ENCODE measurements at regions not wholly inside any gene's neighbourhood (a gene's known extent, or its start where the extent isn't known, plus 50 kb on each side); places are given as distances from the start of the nearest gene placed in this dataset.
"Not testable (repeated sequence)": the region's sequence is repeated elsewhere in the genome, so short reads cannot be mapped to it uniquely, and the experiment has no call there.

DNA sequence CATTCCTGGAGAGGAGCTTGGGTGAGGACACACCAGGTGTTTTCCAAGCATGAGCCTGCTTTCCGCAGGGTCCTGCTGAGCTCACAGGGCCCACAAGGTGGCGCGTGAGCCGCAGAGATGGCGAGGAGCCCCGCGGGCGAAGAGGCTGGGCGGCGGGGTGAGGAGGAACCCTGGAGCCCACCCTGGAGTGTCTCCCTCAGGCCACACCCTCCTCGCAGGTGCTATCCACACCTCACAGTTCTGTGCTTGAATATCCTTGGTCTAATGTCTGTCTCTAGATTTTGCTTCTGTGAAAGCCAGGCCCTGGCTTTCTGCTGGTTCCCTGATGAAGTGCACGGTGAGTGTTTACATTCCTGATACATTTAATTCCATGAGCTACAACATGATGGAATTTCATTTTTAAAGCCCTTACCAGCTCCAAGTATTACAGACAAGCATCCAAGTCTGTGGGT lies 433.6 kb downstream of the ACTR3B start:
- ATAC-seq (replicated peaks in 1 of 4): no peak

DNA sequence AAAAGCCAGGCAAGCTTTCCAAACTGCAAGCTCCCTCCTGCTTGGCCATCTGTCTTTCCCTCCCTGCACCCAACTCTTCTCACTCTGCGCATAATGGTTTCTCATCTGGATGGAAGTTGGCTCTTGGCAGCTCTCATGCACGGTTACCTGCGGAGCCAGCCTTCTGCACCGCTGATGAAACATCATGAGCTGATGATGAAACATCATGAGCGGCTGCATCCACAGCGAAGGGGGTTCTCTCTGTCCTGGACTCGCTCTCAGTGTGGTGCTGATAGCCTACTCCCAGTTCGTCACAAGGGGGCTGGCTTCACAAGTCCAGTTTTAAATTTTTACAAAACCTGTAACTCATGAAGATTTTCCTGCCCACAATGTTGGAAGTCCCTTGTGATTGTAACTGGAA lies 457.5 kb downstream of the ACTR3B start:
- Mint-ChIP-seq H3K27ac (no peak overlapping the region), H3K4me1 (no peaks in the 10 kb centered on the region), H3K36me3 (no peaks in the 10 kb centered on the region), H3K9me3 (peaks cover 29 to 48% (median 39%) of the 10 kb centered on the region in 3 donors), H3K27me3 (peaks cover 2 to 3% of the 10 kb centered on the region in 2 donors), H3K4me3 (no peak overlapping the region)
- Histone ChIP-seq H3K9me3 (no peaks in the 10 kb centered on the region), H3K4me1 (ENCODE audit: control insufficient read depth in 1 of 2, extremely low read depth in 1 of 2, insufficient read depth in 2 of 2, low read length in 2 of 2) (no peaks in the 10 kb centered on the region), H3K27ac (ENCODE audit: low read length) (no peak overlapping the region), H3K36me3 (ENCODE audit: control insufficient read depth in 2 of 2, extremely low read depth in 1 of 2, insufficient read depth in 1 of 2, low read length in 1 of 2) (no peaks in the 10 kb centered on the region), H3K27me3 (replicated peaks in 1 of 2; ENCODE audit: control insufficient read depth in 2 of 2, extremely low read depth in 1 of 2, insufficient read depth in 2 of 2, low read length in 1 of 2) (no peaks in the 10 kb centered on the region), H3K4me3 (ENCODE audit: control insufficient read depth in 1 of 2, extremely low read depth in 1 of 2, low read length in 1 of 2) (no peak overlapping the region)
- CTCF ChIA-PET: no interaction called here
- DNase-seq: no peak
- ATAC-seq (replicated peaks in 1 of 4): no peak
- POLR2A ChIA-PET: no interaction called here
- WGBS (ENCODE audit: insufficient coverage): 92% methylated on average over 4 of the region's 8 CpGs

More for the DNA sequence above, 433.6 kb downstream of the ACTR3B start:
- POLR2A ChIA-PET: no interaction called here
- Histone ChIP-seq H3K4me1 (ENCODE audit: control insufficient read depth in 1 of 2, extremely low read depth in 1 of 2, insufficient read depth in 2 of 2, low read length in 2 of 2) (no peaks in the 10 kb centered on the region), H3K27me3 (replicated peaks in 1 of 2; ENCODE audit: control insufficient read depth in 2 of 2, extremely low read depth in 1 of 2, insufficient read depth in 2 of 2, low read length in 1 of 2) (no peaks in the 10 kb centered on the region), H3K4me3 (ENCODE audit: control insufficient read depth in 1 of 2, extremely low read depth in 1 of 2, low read length in 1 of 2) (no peak overlapping the region), H3K27ac (ENCODE audit: low read length) (no peak overlapping the region), H3K36me3 (ENCODE audit: control insufficient read depth in 2 of 2, extremely low read depth in 1 of 2, insufficient read depth in 1 of 2, low read length in 1 of 2) (no peaks in the 10 kb centered on the region), H3K9me3 (no peaks in the 10 kb centered on the region)
- no peaks in the 10 kb centered on the region for H3K4me1 Mint-ChIP-seq
- H3K27me3 Mint-ChIP-seq: peaks cover 0 to 8% of the 10 kb centered on the region in 2 donors
- CTCF ChIA-PET: no interaction called here
- no peak overlapping the region for H3K4me3 Mint-ChIP-seq
- H3K36me3 Mint-ChIP-seq: no peaks in the 10 kb centered on the region
- H3K27ac Mint-ChIP-seq: no peak overlapping the region
- WGBS (ENCODE audit: insufficient coverage): 9% methylated on average over 11 of the region's 12 CpGs
- DNase-seq: no peak
- peaks cover 3 to 8% (median 4%) of the 10 kb centered on the region in 3 donors for H3K9me3 Mint-ChIP-seq

DNA sequence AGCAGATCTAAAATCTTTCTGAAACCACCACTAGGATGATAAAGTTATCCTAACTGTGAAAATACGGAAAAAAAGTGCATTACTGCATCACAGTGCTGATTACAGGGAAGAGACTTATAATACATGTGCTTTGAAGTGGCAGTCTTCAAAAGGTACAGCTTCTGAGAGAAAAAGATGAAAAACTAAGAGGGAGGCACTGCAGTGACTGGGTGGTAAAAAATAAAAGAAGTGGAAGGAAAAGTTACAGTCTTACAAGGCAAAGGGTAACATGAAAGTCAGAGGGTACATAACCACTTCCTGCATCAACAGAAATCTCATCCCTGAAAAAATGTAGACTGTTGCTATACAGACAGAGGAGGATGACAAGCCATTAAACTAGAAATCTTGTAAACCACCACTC lies 465.3 kb downstream of the ACTR3B start:
- no peak for DNase-seq
- no peaks in the 10 kb centered on the region for H3K9me3 ChIP-seq
- no peak overlapping the region for H3K4me3 ChIP-seq (ENCODE audit: control insufficient read depth in 1 of 2, extremely low read depth in 1 of 2, low read length in 1 of 2)
- H3K27me3 ChIP-seq (replicated peaks in 1 of 2; ENCODE audit: control insufficient read depth in 2 of 2, extremely low read depth in 1 of 2, insufficient read depth in 2 of 2, low read length in 1 of 2): no peaks in the 10 kb centered on the region
- ChIA-PET POLR2A (no interaction called here), CTCF (no interaction called here)
- Mint-ChIP-seq H3K27me3 (peaks cover 0 to 2% of the 10 kb centered on the region in 2 donors), H3K4me1 (no peaks in the 10 kb centered on the region), H3K36me3 (no peaks in the 10 kb centered on the region), H3K9me3 (peaks cover 43 to 50% (median 43%) of the 10 kb centered on the region in 3 donors), H3K4me3 (no peak overlapping the region), H3K27ac (no peak overlapping the region)
- no peaks in the 10 kb centered on the region for H3K36me3 ChIP-seq (ENCODE audit: control insufficient read depth in 2 of 2, extremely low read depth in 1 of 2, insufficient read depth in 1 of 2, low read length in 1 of 2)
- no peak overlapping the region for H3K27ac ChIP-seq (ENCODE audit: low read length)
- 60% methylated on average over 1 of the region's 1 CpG for WGBS (ENCODE audit: insufficient coverage)
- ATAC-seq (replicated peaks in 1 of 4): no peak
- peaks cover 0 to 10% of the 10 kb centered on the region in 2 experiments for H3K4me1 ChIP-seq (ENCODE audit: control insufficient read depth in 1 of 2, extremely low read depth in 1 of 2, insufficient read depth in 2 of 2, low read length in 2 of 2)

DNA sequence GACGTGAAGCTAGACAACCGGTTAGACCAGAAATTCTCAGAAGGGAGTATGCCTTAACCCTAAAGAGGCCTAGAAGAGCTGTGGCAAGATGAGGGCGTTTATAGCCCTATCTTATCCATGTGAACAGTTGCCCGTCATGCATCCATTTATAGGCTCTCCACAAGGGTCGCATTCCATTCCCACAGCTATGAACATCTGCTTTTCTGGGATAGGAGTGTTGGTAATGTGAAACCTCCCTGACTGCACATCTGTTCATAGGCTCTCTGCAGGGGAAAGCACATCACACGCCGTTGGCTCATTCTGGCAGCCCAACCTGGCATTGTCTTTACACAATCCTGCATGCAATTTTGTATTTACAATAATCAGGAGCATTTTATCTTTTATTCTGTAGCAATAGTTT lies 485.6 kb downstream of the ACTR3B start:
- H3K4me1 Mint-ChIP-seq; H3K27ac Mint-ChIP-seq; H3K27me3 Mint-ChIP-seq; H3K4me3 ChIP-seq (ENCODE audit: control insufficient read depth in 1 of 2, extremely low read depth in 1 of 2, low read length in 1 of 2); H3K27ac ChIP-seq (ENCODE audit: low read length); H3K4me1 ChIP-seq (ENCODE audit: control insufficient read depth in 1 of 2, extremely low read depth in 1 of 2, insufficient read depth in 2 of 2, low read length in 2 of 2); H3K27me3 ChIP-seq (replicated peaks in 1 of 2; ENCODE audit: control insufficient read depth in 2 of 2, extremely low read depth in 1 of 2, insufficient read depth in 2 of 2, low read length in 1 of 2); H3K36me3 ChIP-seq (ENCODE audit: control insufficient read depth in 2 of 2, extremely low read depth in 1 of 2, insufficient read depth in 1 of 2, low read length in 1 of 2); H3K9me3 ChIP-seq; ATAC-seq (replicated peaks in 1 of 4); H3K4me3 Mint-ChIP-seq; POLR2A ChIA-PET; CTCF ChIA-PET; DNase-seq; H3K36me3 Mint-ChIP-seq: not testable (repeated sequence)
- H3K9me3 Mint-ChIP-seq: peaks cover 0 to 10% (median 8%) of the 10 kb centered on the region in 3 donors
- WGBS (ENCODE audit: insufficient coverage): no CpG with 5 or more reads among the region's 7 CpGs

DNA sequence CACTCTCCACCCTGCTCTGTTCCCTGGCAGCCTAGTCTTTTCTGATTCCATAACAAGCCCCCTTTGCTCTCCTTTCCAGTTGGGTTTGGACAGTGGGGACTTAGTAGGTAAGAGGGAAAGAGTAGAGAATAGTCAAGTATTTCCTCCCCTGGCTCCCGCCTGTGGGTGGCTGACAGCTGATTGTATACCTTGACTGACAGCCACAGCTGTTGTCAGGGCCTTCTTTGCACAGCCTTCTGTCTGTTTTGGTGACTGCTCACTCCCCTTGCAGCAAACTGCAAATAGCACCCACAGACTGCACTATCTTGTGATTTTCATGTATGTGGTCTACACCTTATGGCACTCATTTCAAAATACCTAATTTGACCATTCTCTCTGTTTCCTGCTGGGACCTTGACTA lies 486.3 kb downstream of the ACTR3B start:
- POLR2A ChIA-PET: no interaction called here
- CTCF ChIA-PET: no interaction called here
- H3K36me3 ChIP-seq (ENCODE audit: control insufficient read depth in 2 of 2, extremely low read depth in 1 of 2, insufficient read depth in 1 of 2, low read length in 1 of 2): no peaks in the 10 kb centered on the region
- no peaks in the 10 kb centered on the region for H3K9me3 ChIP-seq
- no peak overlapping the region for H3K27ac ChIP-seq (ENCODE audit: low read length)
- Mint-ChIP-seq H3K4me1 (no peaks in the 10 kb centered on the region), H3K4me3 (no peak overlapping the region), H3K36me3 (no peaks in the 10 kb centered on the region), H3K27me3 (no peaks in the 10 kb centered on the region), H3K9me3 (peaks cover 2 to 12% (median 11%) of the 10 kb centered on the region in 3 donors), H3K27ac (no peak overlapping the region)
- H3K27me3 ChIP-seq (replicated peaks in 1 of 2; ENCODE audit: control insufficient read depth in 2 of 2, extremely low read depth in 1 of 2, insufficient read depth in 2 of 2, low read length in 1 of 2): no peaks in the 10 kb centered on the region
- H3K4me1 ChIP-seq (ENCODE audit: control insufficient read depth in 1 of 2, extremely low read depth in 1 of 2, insufficient read depth in 2 of 2, low read length in 2 of 2): no peaks in the 10 kb centered on the region
- H3K4me3 ChIP-seq (ENCODE audit: control insufficient read depth in 1 of 2, extremely low read depth in 1 of 2, low read length in 1 of 2): no peak overlapping the region
- ATAC-seq (replicated peaks in 1 of 4) (no peak), DNase-seq (no peak)
- 100% methylated on average over 1 of the region's 1 CpG for WGBS (ENCODE audit: insufficient coverage)

DNA sequence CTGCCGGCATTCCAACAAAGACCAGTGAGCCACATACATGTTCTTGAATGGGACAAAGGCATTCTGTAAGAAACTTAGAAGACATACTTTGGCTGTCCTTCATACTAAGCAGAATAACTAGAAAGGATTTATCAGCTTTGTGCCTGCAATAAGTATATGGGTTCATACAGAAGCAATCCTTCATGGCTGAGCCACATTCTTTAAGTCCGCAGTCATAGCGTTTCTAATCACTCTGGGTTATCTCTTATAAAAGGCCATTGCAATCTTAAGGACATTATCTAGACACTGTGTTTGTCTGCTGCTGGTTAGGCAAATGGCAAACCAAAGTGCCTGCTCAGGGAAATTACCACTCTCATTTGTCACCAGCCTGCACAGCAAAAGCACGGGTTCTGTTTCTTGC lies 488.4 kb downstream of the ACTR3B start:
- peaks cover 5 to 16% (median 13%) of the 10 kb centered on the region in 3 donors for H3K9me3 Mint-ChIP-seq
- no peaks in the 10 kb centered on the region for H3K4me1 Mint-ChIP-seq
- Histone ChIP-seq H3K4me3 (ENCODE audit: control insufficient read depth in 1 of 2, extremely low read depth in 1 of 2, low read length in 1 of 2) (no peak overlapping the region), H3K9me3 (no peaks in the 10 kb centered on the region), H3K27me3 (replicated peaks in 1 of 2; ENCODE audit: control insufficient read depth in 2 of 2, extremely low read depth in 1 of 2, insufficient read depth in 2 of 2, low read length in 1 of 2) (no peaks in the 10 kb centered on the region), H3K4me1 (ENCODE audit: control insufficient read depth in 1 of 2, extremely low read depth in 1 of 2, insufficient read depth in 2 of 2, low read length in 2 of 2) (no peaks in the 10 kb centered on the region), H3K27ac (ENCODE audit: low read length) (no peak overlapping the region), H3K36me3 (ENCODE audit: control insufficient read depth in 2 of 2, extremely low read depth in 1 of 2, insufficient read depth in 1 of 2, low read length in 1 of 2) (no peaks in the 10 kb centered on the region)
- H3K27me3 Mint-ChIP-seq: no peaks in the 10 kb centered on the region
- no peak overlapping the region for H3K4me3 Mint-ChIP-seq
- no peak overlapping the region for H3K27ac Mint-ChIP-seq
- ChIA-PET POLR2A (no interaction called here), CTCF (no interaction called here)
- WGBS (ENCODE audit: insufficient coverage): 94% methylated on average over 3 of the region's 4 CpGs
- ATAC-seq (replicated peaks in 1 of 4) (no peak), DNase-seq (no peak)
- no peaks in the 10 kb centered on the region for H3K36me3 Mint-ChIP-seq

DNA sequence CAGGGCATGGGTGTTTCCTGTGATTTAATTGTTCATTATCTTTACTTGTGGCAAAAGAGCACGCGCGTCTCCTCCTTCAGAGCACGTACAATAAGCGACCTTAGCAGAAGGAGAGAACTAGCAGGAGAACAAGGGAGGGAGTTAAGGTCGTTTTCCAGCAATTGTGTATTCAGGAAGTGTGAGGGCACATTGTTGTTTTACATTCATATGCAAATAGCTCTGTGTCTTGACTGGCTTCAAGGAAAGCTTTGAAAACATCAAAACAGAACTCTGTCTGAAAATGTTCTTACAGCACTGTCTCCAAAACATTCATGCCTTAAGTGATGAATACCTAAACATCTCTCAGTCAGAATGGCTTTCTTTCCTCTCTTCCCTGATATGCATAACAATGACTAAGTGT lies 499.1 kb downstream of the ACTR3B start:
- Mint-ChIP-seq H3K4me3 (no peak overlapping the region), H3K4me1 (no peaks in the 10 kb centered on the region), H3K36me3 (no peaks in the 10 kb centered on the region), H3K27me3 (no peaks in the 10 kb centered on the region), H3K9me3 (peaks cover 0 to 6% (median 4%) of the 10 kb centered on the region in 3 donors), H3K27ac (no peak overlapping the region)
- Histone ChIP-seq H3K27me3 (replicated peaks in 1 of 2; ENCODE audit: control insufficient read depth in 2 of 2, extremely low read depth in 1 of 2, insufficient read depth in 2 of 2, low read length in 1 of 2) (no peaks in the 10 kb centered on the region), H3K36me3 (ENCODE audit: control insufficient read depth in 2 of 2, extremely low read depth in 1 of 2, insufficient read depth in 1 of 2, low read length in 1 of 2) (no peaks in the 10 kb centered on the region), H3K4me3 (ENCODE audit: control insufficient read depth in 1 of 2, extremely low read depth in 1 of 2, low read length in 1 of 2) (no peak overlapping the region), H3K4me1 (ENCODE audit: control insufficient read depth in 1 of 2, extremely low read depth in 1 of 2, insufficient read depth in 2 of 2, low read length in 2 of 2) (no peaks in the 10 kb centered on the region), H3K9me3 (no peaks in the 10 kb centered on the region), H3K27ac (ENCODE audit: low read length) (no peak overlapping the region)
- ChIA-PET POLR2A (no interaction called here), CTCF (no interaction called here)
- 79% methylated on average over 4 of the region's 6 CpGs for WGBS (ENCODE audit: insufficient coverage)
- ATAC-seq (replicated peaks in 1 of 4): no peak
- no peak for DNase-seq

Data from T-cell (primary cell).